ENCODE measurements at regions not wholly inside any gene's neighbourhood (a gene's known extent, or its start where the extent isn't known, plus 50 kb on each side); places are given as distances from the start of the nearest gene placed in this dataset.

GRCh38 chr22:23415490-23415851, 164.6 kb downstream of the IGLL1 start:
- DNase-seq (ENCODE audit: low read depth in 2 of 3, low spot score in 2 of 3) = no peak

GRCh38 chr22:23414727-23415489, 165.2 kb downstream of the IGLL1 start:
- DNase-seq (ENCODE audit: low read depth in 2 of 3, low spot score in 2 of 3) = no peak

DNA sequence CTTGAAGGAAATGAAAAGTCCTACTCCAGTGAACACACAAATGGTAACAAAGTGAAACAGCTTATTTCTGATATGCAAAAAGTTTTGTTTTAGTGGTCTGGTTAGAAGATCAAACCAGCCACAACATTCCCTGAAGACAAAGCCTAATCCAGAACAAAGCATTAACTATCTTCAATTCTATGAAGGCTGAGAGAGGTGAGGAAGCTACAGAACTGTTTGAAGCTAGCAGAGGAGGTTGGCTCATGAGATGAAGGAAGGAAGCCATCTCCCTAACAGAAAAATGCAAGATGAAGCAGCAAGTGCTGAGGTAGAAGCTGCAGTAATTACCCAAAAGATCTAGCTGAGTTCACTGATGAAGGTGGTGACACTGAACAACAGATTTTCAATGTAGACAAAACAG, 168.4 kb downstream of the IGLL1 start:
- no peak for DNase-seq (ENCODE audit: low read depth in 2 of 3, low spot score in 2 of 3)

- no peak for DNase-seq (ENCODE audit: low read depth in 2 of 3, low spot score in 2 of 3)
Measured at GRCh38 chr22:23410411-23410810, 169.7 kb downstream of the IGLL1 start.

GRCh38 chr22:23409976-23410375, 170.1 kb downstream of the IGLL1 start:
- DNase-seq (ENCODE audit: low read depth in 2 of 3, low spot score in 2 of 3) = no peak

GRCh38 chr22:23408321-23408720, 171.8 kb downstream of the IGLL1 start:
- no peak for DNase-seq (ENCODE audit: low read depth in 2 of 3, low spot score in 2 of 3)

DNA sequence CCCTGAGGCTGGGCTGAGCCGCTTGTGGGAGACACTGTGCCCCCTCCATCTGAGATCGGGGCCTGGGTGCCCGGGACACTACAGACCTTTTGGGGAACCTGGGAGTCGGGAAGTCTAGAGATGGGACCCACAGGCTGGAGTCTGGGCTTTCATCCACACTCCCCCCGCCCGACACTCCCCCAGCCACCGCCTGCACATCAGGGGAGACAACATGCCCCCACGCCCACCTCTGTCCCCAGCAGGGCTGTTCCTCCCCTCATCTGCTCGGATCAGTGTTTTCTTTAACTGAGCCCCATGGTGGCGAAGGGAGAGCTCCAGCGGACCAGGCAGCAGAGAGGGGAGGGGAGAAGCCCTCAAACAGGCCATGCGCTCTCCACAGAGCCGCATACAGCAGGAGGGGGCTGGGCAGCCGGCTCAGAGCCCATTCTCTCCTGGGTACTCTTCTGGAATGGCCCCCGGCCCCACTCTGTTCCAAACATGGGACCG, 174.7 kb downstream of the IGLL1 start:
- no peak for DNase-seq (ENCODE audit: low read depth in 2 of 3, low spot score in 2 of 3)

GRCh38 chr22:23404689-23405365, 175.3 kb downstream of the IGLL1 start:
- peak in 1 of 3 donors; percentile 56 for DNase-seq (ENCODE audit: low read depth in 2 of 3, low spot score in 2 of 3)

GRCh38 chr22:23403720-23404688, 176.1 kb downstream of the IGLL1 start:
- DNase-seq (ENCODE audit: low read depth in 2 of 3, low spot score in 2 of 3) = no peak

- DNase-seq (ENCODE audit: low read depth in 2 of 3, low spot score in 2 of 3) = no peak
Measured at GRCh38 chr22:23403152-23403719, 176.9 kb downstream of the IGLL1 start.

DNA sequence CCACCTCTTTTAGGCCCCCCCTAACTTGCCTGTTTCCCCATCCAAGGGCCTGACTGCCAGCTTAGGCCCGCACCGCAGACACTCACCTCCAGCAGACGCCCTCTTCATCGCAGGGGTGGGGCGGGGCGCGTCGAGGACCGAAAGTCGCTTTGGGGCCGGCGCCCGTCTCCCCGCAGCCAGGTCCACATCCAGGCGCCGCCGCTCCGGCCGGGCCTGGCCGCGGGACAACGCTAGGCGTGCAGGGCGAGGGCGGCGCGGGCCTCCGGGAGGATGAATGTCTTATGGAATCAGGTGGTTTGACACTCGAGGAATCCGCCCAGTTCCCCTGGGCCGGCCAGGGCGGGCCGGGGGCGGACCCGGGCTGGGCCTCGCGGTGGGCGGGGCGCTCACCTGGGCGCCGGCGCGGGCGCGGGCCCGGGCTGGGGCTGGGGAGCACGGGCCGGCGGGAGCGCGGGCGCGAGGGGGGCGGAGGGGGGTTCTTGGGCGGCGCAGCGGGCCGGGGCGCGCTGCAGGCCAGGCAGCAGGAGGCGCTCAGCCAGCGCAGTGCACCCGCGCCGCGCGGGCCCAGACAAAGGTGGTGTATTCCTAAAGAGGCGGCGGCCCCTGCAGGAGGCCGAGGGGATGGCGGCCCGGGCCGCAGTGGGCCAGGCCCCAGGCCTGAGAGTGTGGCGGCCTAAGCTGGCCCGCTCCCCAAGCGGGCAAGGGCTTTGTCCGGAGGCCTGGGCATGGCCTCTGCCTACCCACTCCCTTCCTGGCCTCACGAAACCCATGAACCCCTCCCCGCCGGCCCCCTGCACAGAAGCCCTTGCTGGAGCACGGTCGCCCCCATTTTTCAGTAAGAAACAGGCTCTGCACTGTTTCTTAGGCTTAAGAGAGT, 177.6 kb downstream of the IGLL1 start:
- DNase-seq (ENCODE audit: low read depth in 2 of 3, low spot score in 2 of 3) = peak in 2 of 3 donors; percentile 84 to 85

DNA sequence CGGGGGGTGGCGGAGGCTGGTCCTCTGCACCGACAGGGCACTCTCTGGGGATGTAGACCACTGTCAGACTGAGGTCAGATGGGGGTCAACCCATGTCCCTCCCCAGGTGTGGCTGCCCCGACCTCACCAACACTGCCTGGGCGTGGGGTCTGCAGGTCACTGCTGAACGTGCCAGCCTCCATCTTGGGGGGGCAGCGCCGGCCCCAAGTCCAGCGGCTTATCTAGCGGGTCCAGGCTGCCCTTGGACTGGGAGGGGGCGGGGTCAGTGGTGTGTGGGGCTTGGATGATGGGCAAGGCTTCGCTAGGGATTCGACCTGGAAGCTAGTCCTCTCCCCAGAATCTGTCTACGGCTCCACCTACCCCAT, 178.2 kb downstream of the IGLL1 start:
- no peak for DNase-seq (ENCODE audit: low read depth in 2 of 3, low spot score in 2 of 3)

DNA sequence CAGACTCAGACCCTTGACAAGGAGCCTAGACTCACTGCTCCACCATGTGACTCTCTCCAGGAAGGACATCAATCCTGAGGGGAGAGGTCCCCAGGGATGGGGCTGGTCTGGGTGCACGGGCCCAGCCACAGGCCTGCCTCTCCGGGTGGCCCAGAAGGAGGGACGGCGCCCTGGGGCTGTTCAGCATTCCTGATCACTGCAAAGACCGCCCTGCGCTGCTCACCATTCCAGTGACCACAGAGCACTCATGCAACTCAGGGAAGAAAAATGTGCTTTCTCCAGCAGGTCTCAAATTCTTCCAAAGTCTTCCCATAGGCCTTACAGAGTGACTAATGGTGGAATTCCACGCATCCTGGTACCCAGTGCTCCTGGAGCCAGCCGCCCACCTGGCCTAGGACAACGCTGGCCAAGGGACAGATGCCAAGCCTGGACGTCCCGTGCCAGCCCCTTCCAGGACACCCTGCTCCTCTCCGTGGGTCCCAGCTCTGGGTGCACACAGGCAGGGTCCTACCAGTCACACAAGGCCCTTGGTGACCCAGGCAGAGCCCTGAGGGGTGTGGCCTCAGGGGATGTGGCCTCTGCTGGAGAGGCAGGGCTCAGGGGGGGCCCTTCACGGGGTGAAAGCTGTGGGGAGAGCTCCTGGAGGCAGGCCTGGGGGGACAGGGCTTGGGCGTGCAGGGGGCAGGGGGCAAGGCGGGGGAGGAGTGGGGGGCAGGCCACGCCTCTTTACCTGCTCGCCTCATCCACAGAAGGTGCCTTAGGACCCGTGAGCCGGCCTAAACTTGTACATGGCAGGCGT, 178.8 kb downstream of the IGLL1 start:
- DNase-seq (ENCODE audit: low read depth in 2 of 3, low spot score in 2 of 3) = no peak

DNA sequence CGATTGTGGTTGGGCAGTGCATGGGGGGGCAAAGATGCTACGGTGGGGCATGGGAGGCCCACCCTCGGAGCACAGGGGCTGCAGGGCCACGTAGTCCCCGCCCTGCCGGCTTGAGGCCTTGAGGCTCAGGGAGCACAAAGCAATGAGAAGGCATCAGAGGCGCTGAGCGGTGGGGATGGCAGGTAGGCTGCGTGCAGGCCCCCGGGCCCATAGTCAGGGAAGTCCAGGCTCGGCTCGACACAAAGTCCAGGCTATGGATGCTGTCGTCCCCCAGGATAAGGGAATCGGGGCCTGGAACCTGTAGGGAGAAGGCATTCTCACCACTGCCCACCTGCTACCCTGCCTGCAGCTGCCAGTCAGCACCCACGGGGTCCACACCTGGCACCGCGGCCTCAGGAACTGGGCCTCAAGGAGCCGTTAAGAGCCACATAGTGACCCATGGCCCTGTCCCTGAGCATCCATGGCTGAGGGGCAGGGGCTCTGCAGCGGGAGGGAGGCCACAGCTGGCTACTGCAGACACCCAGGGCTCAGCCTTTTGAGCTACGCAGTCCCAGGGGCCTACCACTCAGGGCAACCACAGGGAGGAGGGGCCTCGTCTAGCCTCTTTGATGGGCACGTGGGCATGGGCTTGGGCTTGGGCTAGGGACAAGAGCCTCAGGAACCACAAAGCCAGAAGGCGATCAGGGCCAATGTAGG, 179.7 kb downstream of the IGLL1 start:
- no peak for DNase-seq (ENCODE audit: low read depth in 2 of 3, low spot score in 2 of 3)

DNA sequence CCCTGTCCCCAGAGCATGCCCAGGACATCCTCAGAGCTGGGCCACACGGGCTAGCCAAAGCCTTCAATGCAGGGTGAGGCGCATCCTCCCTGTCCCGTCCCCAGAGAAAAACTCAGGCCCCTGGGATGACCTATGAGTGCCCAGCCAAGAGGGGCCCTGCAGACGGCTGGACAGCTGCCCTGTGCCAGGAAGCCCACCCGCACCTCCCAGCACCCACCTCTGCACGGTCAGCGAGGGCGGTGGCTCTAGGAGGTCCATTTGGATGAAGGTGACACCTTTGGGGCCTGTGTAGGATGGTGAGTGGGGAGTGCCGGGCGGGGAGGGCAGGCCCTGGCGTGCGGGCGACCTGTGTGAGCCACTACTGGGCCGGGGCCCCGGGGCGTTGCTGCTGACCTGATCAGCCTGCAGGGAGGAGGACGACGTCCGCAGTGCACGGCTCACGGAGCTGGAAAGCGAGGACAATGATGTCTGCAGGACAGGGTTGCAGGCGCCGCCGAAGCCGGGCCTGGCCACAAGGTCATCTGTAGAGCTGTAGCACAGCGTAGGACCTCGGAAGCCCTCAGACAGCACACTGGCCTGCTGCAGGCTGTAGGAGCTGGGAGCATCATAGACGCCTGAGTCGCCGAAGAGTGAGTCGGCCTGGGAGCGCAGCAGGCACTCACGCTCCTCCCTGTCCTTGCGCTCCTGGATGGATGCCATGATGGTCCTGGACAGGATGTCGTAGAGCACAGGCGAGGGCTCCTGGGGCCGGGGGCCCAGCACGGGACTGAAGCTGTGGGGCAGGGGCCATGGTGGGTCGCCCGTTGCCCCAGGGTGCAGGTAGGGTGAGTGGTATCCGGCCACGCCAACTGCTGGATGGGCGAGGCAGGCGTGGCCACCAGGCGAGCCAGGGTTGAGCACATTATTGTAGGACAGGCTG, 180.5 kb downstream of the IGLL1 start:
- no peak for DNase-seq (ENCODE audit: low read depth in 2 of 3, low spot score in 2 of 3)

GRCh38 chr22:23398701-23399366, 181.3 kb downstream of the IGLL1 start:
- peak in 1 of 3 donors; percentile 40 for DNase-seq (ENCODE audit: low read depth in 2 of 3, low spot score in 2 of 3)

Data from hematopoietic multipotent progenitor cell (in vitro differentiated cells).